Iris pigment epithelial cell (primary cell): ENCODE measurements at regions not wholly inside any gene's neighbourhood (a gene's known extent, or its start where the extent isn't known, plus 50 kb on each side); places are given as distances from the start of the nearest gene placed in this dataset.
"Not testable (repeated sequence)": the region's sequence is repeated elsewhere in the genome, so short reads cannot be mapped to it uniquely, and the experiment has no call there.

ENCODE experiments used
- DNase-seq: peaks from one replicate; pipeline ENCODE4 v3.0.0-alpha.2; 2011; ENCODE audit warnings: low read depth

DNA sequence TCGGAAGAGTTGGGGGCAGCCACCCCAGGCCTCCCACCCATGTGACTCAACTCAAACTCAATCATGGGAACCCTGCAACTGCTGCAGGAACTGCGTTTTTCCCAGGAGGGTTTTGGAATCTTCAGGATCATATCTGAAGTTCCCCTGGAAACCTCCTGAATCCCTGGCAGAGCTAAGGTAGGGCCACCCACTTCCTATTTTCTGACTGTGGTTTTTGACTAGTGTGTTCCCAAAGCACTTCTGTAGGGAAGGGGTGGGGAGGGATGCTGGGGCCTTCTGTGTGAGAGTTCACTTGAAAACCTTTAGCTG lies 127.6 kb upstream of the UNC5B start:
- DNase-seq: no peak

DNA sequence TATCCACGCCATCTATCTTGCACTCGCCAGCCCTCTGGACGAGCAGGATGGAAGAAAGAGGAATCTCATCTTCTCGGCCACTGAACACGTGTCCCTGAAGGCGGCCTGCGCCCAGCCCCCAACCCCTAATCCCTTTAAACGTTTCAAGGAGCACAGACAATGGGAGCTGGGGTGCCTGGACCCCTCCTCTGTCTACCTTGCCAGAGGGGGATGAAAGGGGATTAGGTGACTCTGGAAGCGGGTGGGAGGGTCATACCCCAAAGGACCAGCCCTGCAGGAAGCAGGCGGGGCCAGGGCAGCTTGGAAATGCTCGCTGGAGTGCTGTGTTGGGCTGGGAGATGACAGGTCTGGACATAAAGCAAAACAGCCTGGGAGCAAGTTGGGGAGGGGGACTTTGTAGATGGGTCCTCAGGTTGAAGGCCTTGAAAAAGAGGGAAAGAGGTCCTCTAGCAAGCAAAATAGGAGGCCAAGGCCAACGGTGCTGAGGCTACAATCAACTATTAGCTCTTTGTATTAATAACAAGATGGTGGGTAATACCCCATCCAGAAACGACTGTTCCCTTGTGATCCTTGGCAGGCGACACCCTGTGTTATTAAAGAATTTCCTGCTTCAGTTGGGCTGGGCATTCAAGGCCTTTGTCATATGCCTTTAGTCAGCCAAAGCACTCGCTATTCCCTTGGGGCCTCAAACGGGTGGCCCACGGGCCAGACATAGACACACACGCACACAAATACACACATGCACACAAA lies 126.5 kb upstream of the UNC5B start:
- no peak for DNase-seq

DNA sequence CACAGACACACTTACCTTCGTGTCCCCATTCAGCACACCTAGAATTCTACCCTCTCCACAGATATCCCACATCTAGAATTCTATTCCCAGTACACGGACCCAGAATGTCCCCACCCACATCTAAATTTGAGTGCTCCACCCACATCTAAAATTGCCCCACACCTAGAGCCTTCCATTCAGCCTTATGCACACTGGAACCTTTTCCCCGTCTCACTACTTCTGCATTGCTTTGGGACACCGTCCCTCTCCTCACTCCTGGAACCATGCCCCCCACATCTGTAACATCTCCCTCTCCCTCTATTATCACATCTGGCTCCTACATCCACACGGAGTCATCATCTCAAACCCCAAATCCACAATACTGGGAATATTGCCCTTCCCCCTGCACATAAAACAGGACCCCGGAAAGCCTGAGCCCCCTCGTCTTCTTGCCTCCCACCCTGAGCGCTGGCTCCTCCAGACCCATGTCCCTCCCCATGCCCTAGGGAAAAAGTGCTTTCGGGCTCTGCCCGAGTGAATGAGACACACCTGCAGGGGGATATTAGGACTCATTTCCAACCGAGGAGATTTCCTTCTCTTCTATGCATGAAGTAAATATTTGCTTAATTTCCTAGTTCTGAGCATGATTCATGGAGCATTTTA lies 125.8 kb upstream of the UNC5B start:
- no peak for DNase-seq

DNA sequence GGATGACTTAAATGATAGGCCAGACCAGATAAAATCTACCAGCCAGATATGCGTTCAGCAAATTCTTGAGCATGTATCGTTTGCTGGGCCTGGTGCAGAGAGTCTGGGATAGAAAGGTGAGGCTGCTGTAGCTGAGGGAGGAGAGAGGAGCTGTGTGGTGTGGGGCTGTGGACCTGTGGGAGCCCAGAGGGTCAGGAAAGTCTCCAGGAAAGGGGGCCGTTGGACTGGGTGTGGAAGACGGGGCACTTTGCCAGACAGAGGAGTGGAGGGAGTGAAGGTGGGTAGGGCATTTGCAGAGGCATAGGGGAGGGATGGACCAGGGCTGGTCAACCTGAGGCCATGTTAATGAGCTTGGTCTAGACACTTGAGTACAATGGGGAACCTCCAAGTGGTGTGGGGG lies 124.7 kb upstream of the UNC5B start:
- DNase-seq: no peak

DNA sequence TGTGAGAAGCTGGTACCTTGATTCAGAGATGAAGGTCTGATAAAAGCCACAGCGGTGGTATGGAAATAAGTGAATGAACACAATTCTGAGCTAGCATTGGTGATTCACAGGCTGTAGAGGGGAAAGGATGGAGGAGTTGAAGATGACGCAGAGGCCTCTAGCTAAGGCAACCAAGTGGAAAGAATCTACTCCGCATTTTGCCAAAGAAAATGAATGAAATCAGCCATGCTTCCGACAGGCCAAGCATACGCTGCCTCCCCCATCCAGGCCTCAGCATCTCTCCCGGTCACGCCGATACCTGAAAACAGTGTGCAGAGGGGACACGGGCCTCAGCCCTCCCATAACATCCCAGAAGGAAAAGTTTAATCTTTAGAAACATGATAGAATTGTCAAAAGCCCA lies 124.3 kb upstream of the UNC5B start:
- DNase-seq: peak; percentile 25

DNA sequence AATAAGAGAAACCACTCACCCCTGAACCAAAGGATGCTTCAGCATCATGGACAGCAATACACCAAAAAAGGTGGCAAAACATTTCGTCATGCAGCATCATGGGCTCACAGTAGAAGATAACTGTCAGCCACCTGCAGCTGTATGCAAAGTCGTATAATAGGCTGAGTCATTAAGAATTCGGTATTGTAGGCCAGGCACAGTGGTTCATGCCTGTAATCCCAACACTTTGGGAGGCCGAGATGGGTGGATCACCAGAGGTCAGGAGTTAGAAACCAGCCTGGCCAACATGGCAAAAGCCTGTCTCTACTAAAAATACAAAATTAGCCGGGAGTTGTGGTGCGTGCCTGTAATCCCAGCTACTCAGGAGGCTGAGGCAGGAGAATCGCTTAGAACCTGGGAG lies 123.8 kb upstream of the UNC5B start:
- DNase-seq: not testable (repeated sequence)

DNA sequence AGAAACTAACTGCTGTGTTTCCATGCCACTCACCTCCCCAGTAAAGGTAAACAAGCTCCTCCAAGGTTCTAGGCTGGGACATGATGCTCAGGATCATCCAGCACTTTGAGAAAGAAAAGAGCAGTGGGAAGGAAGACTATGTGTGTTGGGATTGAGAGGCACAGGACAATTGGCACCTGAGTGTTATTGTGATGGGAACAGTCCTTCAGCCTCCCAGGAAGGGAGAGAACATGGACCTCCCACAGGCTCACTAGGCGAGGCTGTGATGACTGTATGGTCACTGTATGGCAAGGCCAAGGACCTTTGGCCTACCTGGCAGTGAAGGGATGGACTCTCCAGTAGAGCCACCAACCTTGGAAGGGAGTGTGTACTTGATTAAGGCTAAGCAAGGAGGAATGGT lies 123.2 kb upstream of the UNC5B start:
- DNase-seq: no peak

DNA sequence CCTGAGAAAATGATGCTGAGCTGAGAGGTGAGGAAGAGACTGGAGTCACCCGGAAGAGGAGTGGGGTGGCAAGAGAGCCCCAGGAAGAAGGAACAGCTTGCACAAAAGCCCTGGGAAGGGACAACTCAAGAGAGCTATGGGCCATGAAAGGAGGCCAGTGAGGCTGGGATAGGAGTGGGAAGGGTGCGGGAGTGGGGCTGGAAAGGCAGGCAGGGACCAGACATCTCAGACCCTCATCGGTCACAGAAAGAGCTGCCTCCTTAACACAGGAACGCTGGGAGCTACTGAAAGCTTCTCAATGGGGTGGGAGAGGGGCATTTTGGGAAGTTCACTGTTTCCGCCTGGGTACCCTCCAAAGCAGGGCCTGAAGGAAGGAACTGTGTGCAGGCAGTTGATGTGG lies 122.0 kb upstream of the UNC5B start:
- DNase-seq: no peak

DNA sequence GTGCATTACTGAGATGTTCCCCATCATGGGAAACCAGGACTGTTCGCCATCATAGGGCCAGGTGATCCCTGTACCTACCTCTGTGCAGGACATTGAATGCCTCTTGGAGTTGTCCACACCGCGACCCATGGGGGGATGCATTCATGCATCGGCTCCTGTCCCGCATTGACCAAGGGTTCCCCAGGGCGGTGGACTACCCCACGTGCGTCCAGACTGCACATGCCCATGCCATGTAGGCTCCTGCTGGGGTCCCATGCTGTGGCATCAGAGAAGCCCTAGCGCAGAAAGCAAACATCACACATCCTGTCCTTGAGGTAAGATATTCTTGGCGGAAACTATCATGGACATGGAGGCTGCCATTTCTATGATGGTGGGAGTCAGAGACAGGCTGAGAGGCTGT lies 121.6 kb upstream of the UNC5B start:
- DNase-seq: no peak

DNA sequence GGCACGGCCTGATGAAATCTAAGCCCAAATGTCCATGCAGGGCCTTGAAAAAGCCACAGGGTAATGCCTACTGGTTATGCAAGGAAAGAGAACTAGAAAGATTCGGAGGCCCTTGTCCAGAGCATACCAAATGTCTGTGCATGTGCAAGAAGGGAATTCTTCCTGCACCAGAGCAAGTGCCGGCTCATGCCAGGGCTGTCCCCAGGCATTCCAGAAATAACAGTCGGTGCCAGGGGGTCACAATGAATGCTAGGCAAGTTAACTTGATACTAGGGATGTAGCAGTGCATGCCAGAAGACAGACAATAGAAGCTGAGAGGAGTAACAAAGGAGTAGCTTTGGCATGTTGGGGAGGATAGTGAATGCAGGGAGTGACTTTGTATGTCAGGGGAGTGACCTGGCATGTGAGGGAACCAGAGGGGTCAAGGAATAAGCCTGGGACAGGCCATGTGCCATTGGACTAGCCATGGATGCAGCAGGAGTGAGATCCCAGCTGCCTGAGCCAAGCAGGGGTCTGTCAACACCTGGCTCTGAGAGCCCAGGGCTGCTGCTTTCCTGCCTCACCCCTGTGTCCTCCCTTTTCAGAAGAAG lies 119.5 kb upstream of the UNC5B start:
- no peak for DNase-seq

DNA sequence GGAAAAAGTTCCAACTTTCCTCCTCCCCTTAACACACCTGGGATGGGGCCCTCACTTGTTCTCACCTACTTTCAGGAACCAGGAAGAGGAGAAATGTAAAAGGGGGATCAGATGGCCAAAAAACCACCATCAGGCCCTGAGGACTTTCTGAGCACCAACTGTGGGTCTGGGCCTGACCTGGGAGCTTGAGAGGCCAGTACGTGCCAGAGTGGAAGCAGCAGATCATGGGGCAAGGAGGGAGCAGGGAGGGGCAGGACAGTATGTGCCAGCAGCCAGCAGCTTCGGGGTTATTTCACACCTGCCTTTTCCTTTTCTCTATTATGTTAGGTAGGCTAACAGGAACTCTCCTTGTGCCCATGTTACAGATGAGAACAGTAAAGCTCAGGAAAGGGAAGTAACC lies 118.8 kb upstream of the UNC5B start:
- no peak for DNase-seq

DNA sequence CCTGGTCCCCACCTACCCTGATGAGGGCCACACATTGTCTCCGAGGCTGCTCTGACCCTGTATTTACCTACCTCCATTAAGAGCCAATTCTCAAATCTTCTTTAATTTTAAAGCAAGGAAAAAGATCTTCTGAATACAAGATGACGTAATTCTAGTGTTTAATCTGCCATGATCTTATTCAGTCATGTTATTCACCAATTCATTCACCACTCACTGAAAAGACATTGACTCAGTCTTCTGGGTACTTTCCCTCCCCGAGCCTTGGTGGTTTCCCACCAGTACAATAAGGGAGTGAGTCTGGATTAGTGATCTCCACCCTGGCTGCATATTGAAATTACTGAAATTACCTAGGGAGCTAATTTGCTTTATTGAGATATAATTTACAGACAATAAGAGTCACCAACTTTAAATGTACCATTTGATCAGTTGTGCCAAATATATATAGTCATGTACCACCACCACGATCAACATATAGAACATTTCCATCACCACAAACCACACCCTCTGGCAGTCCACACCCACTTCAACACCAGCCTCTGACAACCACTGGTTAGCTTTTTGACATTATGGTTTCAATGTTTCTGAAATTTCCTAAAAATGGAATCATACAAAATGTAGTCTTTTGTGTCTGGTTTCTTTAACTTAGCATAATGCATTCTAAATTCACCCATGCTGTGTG lies 117.5 kb upstream of the UNC5B start:
- peak; percentile 8 for DNase-seq

DNA sequence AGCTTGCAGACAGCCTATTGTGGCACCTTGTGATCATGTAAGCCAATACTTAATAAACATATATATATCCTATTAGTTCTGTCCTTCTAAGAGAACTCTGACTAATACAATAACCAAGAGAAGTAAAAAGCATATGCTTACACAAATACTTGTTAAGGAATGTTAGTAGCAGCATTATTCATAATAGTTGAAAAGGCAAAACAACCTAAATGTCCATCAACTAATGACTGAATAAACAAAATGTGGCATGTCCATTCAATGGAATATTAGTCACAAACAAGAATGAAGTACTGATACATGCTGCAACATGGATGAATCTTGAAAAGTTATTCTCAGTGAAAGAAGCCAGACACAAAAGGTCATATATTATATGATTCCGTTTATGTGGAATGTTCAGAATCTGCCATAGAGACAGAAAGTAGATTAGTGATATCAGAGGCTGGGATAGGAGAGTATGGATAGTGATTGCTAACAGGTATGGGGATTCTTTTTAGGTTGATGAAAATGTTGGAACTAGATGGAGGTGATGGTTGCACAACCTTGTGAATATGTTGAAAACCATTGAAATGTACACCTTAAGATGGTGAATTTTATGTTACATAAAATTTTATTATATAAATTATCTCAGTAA lies 112.5 kb upstream of the UNC5B start:
- no peak for DNase-seq

DNA sequence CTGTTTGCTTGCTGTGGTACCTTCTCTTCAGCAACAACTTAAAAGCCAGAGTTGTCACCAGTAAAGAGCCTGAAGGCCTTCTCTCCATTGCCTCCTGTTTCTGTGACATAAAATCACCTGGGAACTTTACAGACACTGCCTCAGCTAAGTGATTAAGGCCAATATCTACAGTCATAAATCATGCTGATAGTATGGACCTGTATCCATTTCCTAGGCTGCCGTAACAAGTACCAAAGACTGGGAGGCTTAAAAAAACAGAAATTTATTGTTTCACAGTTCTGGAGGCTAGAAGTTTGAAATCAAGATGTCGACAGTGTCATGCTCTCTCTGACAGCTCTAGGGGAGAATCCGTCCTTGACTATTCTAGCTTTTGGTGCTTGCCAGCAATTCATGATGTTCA lies 108.4 kb upstream of the UNC5B start:
- DNase-seq: no peak

DNA sequence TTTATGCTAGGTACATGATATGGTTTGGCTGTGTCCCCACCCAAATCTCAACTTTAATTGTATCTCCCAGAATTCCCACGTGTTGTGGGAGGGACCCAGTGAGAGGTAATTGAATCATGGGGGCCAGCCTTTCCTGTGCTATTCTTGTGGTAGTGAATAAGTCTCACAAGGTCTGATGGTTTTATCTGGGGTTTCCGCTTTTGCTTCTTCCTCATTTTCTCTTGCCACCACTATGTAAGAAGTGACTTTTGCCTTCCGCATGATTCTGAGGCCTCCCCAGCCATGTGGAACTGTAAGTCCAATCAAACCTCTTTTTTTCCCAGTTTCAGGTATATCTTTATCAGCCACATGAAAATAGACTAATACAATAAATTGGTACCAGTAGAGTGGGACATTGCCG lies 106.2 kb upstream of the UNC5B start:
- DNase-seq: not testable (repeated sequence)

DNA sequence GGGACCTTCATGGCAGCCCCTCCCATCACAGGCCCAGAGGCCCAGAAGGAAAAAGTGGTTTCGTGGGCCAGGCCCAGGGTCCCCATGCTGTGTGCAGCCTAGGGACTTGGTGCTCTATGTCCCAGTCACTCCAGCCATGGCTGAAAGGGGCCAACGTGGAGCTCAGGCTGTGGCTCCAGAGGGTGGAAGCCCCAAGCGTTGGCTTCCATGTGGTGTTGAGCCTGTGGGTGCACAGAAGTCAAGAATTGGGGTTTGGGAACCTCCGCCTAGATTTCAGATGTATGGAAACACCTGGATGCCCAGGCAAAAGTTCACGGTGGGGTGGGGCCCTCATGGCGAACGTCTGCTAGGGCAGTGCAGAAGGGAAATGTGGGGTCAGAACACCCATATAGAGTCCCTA lies 105.3 kb upstream of the UNC5B start:
- not testable (repeated sequence) for DNase-seq

DNA sequence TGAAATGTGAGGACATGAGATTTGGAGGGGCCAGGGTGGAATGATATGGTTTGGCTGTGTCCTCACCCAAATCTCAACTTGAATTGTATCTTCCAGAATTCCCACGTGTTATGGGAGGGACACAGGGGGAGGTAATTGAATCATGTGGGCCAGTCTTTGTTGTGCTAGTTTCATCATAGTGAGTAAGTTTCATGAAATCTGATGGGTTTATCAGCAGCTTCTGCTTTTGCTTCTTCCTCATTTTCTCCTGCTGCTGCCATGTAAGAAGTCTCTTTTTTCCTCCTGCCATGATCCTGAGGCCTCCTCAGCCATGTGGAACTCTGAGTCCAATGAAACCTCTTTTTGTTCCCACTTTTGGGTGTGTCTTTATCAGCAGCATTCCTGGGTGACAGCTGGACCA lies 104.3 kb upstream of the UNC5B start:
- not testable (repeated sequence) for DNase-seq

DNA sequence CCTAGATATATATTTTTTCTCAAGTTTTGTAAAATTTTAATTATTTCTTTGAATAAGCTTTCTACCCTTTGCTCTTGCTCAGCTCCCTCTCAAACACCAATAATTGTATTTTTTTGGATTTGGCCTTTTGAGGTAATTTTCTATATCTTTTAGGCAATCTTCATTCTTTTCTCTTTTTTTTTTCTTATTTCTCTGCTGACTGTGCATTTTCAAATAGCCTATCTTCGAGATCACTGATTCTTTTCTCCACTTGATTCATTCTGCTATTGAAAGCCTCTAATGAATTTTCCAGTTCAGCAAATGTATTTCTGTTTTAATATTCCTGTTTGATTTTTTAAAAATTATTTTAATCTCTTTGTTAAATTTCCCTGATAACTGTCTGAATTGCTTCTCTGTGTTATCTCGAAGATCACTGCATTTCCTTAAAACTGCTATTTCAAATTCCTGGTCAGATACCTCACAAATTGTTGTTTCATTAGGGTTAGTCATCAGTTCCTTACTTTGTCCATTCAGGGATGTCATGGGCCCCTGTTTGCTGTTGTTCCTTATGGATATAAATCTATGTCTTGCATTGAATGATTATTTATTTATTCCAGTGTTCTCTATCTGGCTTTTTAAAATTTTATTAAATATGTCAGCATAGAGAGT lies 100.1 kb upstream of the UNC5B start:
- no peak for DNase-seq

DNA sequence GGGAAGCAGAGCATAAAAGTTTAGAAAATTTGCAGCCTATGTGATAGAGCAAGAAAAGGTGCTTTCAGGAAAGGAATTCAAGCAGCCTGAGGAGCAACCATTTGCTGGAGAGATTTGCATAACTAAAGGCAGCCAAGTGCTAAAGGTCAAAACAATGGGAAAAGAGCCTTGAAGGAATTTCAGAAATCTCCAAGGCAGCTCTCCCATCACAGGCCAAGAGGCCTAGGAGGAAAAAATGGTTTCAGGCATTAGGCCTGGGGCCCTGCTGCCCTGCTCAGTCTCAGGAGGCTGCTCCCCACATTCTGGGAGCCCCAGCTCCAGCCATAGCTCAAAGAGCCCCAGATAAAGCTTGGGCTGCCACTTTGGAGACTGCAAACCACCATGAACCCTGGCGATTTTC lies 95.9 kb upstream of the UNC5B start:
- no peak for DNase-seq

DNA sequence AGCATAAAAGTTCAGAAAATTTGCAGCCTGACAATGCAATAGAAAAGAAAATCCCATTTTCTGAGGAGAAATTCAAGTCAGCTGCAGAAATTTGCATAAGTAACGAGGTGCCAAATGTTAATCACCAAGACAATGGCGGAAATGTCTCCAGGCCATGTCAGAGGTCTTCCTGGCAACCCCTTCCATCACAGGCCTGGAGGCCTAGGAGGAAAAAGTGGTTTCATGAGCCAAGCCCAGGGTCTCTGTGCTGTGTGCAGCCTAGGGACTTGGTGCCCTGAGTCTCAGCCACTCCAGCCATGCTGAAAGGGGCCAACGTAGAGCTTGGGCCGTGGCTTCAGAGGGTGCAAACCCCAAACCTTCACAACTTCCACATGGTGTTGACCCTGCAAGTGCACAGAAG lies 94.8 kb upstream of the UNC5B start:
- DNase-seq: not testable (repeated sequence)

DNA sequence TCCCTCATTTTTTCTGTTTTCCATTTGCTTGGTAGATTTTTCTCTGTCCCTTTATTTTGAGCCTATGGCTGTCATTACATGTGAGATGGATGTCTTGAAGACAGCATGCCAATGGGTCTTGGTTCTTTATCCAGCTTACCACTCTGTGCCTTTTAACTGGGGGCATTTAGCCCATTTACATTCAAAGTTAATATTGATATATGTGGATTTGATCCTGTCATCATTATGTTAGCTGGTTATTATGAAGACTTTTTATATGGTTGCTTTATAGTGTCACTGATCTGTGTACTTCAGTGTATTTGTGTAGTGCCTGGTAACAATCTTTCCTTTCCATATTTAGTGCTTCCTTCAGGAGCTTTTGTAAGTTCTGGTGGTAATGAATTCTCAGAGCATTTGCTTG lies 89.3 kb upstream of the UNC5B start:
- DNase-seq: no peak
